ENCODE measurements at regions not wholly inside any gene's neighbourhood (a gene's known extent, or its start where the extent isn't known, plus 50 kb on each side); places are given as distances from the start of the nearest gene placed in this dataset.

DNA sequence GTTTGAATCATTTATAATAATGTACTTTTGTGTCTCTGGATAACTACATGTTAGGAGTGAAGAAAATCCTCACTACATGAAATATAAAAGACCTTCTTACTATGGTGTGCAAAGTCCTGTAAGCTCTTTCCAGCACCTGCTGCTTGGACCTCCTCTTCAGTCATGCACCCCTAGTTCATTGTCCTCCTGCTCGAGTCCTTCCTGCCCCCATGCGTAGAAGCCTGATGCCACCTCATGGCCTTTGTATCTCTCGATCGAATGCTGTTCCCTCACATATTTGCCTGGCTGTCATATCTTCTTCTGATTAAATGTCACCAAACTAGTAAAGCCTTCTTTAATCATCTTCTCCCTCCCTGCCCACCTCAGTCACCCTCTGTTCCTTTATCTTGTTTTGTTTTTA lies 49.9 kb upstream of the SUCLG2 start:
- TF ChIP-seq, protein P1, sequence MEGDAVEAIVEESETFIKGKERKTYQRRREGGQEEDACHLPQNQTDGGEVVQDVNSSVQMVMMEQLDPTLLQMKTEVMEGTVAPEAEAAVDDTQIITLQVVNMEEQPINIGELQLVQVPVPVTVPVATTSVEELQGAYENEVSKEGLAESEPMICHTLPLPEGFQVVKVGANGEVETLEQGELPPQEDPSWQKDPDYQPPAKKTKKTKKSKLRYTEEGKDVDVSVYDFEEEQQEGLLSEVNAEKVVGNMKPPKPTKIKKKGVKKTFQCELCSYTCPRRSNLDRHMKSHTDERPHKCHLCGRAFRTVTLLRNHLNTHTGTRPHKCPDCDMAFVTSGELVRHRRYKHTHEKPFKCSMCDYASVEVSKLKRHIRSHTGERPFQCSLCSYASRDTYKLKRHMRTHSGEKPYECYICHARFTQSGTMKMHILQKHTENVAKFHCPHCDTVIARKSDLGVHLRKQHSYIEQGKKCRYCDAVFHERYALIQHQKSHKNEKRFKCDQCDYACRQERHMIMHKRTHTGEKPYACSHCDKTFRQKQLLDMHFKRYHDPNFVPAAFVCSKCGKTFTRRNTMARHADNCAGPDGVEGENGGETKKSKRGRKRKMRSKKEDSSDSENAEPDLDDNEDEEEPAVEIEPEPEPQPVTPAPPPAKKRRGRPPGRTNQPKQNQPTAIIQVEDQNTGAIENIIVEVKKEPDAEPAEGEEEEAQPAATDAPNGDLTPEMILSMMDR (IDR thresholded peaks at IDR 0.05): peak in 3 of 6 experiments; percentile 34 to 38 (median 35)
- TF ChIP-seq POLR2A (IDR thresholded peaks at IDR 0.05): no peak

Data from Peyer's patch (tissue), 4 donors.